ENCODE measurements at regions not wholly inside any gene's neighbourhood (a gene's known extent, or its start where the extent isn't known, plus 50 kb on each side); places are given as distances from the start of the nearest gene placed in this dataset.
"Not testable (repeated sequence)": the region's sequence is repeated elsewhere in the genome, so short reads cannot be mapped to it uniquely, and the experiment has no call there.

GRCh38 chr7:79775911-79776310 lies 322.4 kb upstream of the MAGI2 start:
- DNase-seq, result no peak

DNA sequence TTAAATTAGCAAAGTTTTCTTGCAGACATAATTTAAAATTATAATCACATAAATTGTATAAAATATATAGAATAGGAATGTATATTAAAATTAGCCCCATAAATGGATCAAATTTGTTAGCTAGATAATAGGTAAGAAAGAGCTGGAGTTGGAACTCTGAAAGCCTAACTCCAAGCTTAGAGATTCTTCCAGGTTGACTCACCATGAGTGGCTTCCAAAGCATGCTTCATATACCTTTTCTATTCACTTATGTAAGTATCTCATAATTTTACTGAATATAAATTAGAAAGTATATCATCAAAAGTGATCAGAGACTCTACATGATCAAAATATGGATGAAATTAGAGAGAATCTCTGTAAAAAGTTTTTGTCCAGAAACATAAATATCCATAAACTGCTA lies 320.7 kb upstream of the MAGI2 start:
- no peak for DNase-seq

- no peak for DNase-seq
Observed at GRCh38 chr7:79770970-79771369, 317.5 kb upstream of the MAGI2 start.

- DNase-seq, result no peak
Observed at GRCh38 chr7:79770063-79770462, 316.6 kb upstream of the MAGI2 start.

DNA sequence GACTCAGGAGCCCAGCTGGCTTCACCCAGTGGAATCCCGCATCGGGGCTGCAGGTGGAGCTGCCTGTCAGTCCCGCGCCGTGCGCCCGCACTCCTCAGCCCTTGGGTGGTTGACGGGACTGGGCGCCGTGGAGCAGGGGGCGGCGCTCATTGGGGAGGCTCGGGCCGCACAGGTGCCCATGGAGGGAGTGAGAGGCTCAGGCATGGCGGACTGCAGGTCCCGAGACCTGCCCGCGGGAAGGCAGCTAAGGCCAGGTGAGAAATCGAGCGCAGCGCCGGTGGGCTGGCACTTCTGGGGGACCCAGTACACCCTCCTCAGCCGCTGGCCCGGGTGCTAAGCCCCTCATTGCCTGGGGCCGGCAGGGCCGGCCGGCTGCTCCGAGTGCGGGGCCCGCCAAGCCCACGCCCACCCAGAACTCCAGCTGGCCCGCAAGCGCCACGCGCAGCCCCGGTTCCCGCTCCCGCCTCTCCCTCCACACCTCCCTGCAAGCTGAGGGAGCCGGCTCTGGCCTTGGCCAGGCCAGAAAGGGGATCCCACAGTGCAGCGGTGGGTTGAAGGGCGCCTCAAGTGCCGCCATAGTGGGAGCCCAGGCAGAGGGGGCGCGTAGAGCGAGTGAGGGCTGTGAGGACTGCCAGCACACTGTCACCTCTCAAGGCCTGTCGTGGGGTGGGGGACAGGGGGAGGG lies 314.6 kb upstream of the MAGI2 start:
- DNase-seq, result not testable (repeated sequence)

- DNase-seq, result not testable (repeated sequence)
Observed at GRCh38 chr7:79767192-79767591, 313.7 kb upstream of the MAGI2 start.

- no peak for DNase-seq
Observed at GRCh38 chr7:79761876-79762429, 308.5 kb upstream of the MAGI2 start.

- not testable (repeated sequence) for DNase-seq
Observed at GRCh38 chr7:79750941-79751340, 297.5 kb upstream of the MAGI2 start.

- DNase-seq, result no peak
Observed at GRCh38 chr7:79749856-79750255, 296.4 kb upstream of the MAGI2 start.

DNA sequence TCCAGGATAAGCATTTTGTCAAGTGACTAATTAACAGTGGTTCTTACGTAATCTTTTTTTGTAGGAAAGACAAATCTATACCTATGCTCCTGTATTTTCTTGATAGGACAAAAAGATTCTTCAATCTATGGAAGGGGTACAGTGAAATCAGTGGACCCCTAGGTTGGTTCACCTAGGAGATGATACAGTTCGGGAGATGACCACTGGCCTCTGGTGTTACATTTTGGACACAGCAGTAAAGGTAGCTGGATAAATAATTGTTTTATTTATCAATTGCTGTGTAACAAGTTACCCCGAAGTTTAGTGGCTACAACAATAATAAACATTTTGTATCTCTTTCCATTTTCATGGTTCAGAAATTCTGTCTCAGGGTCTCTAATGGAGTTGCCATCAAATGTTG lies 288.2 kb upstream of the MAGI2 start:
- no peak for DNase-seq

GRCh38 chr7:79740076-79740475 lies 286.6 kb upstream of the MAGI2 start:
- no peak for DNase-seq

- DNase-seq, result not testable (repeated sequence)
Observed at GRCh38 chr7:79739036-79739709, 285.7 kb upstream of the MAGI2 start.

DNA sequence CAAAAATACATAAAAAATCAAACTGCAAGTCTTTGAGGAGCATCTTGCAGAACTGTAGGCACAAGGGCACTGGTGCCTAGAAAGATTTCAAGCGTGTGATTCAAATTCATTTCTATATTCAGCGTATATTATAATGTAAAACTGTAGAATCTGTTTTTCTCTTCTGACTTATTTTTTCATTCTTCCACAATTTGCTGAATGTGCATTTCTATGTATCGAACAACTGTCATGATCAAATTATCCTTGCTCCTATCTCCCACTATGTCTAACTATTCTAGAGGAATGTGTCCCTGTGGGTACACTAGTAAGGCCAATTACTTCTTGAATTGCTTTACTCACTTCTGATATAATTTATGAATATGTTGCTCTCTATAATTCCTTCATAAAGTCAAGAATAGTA lies 283.0 kb upstream of the MAGI2 start:
- DNase-seq, result no peak

GRCh38 chr7:79735012-79735411 lies 281.5 kb upstream of the MAGI2 start:
- no peak for DNase-seq

DNA sequence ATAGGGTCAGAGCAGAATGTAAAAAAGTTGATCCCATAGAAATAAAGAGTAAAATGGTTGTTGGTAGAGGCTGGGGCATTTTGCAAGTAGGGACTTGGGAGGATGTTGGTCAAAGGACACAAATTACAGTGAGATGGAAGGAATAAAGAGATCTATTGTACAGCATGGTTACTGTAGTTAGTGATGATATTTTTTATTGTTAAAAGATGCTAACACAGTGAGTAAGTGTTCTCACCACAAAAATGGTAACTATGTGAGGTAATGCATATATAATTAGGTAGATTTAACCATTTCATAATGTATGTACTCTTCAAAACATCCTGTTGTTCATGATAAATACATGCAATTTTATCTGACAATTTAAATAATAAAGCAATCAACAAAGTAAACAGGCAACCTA lies 280.7 kb upstream of the MAGI2 start:
- no peak for DNase-seq

- no peak for DNase-seq
Observed at GRCh38 chr7:79732535-79732934, 279.1 kb upstream of the MAGI2 start.

GRCh38 chr7:79730971-79731370 lies 277.5 kb upstream of the MAGI2 start:
- no peak for DNase-seq

GRCh38 chr7:79723833-79724618 lies 270.6 kb upstream of the MAGI2 start:
- DNase-seq, result no peak

GRCh38 chr7:79722217-79722616 lies 268.8 kb upstream of the MAGI2 start:
- no peak for DNase-seq

GRCh38 chr7:79719216-79719615 lies 265.7 kb upstream of the MAGI2 start:
- DNase-seq, result no peak

- no peak for DNase-seq
Observed at GRCh38 chr7:79716329-79716728, 262.9 kb upstream of the MAGI2 start.

- DNase-seq, result no peak
Observed at GRCh38 chr7:79714081-79714480, 260.6 kb upstream of the MAGI2 start.

- no peak for DNase-seq
Observed at GRCh38 chr7:79713276-79713675, 259.8 kb upstream of the MAGI2 start.

GRCh38 chr7:79711660-79712059 lies 258.2 kb upstream of the MAGI2 start:
- no peak for DNase-seq
